A673 (cell line): ENCODE measurements at regions not wholly inside any gene's neighbourhood (a gene's known extent, or its start where the extent isn't known, plus 50 kb on each side); places are given as distances from the start of the nearest gene placed in this dataset.

Experiments
- BruUV-seq: library from RNA; stranded (reverse); fragments of 400-500 nt; replicated peaks from 2 replicates; lab custom pipeline; 2021; lab: Mats Ljungman, UMichigan
- CTCF ChIA-PET: fragments of 300-600 bp; sonication (Branson Sonifier 250); formaldehyde crosslinking; loops from one replicate; lab custom pipeline; 2022; ENCODE audit warnings: antibody characterized with exemption; lab: Charles Lee
- POLR2A ChIA-PET: fragments of 300-600 bp; sonication (Branson Sonifier 250); formaldehyde crosslinking; loops from one replicate; lab custom pipeline; 2022; ENCODE audit warnings: antibody characterized with exemption; ENCODE audit not compliant: low non-redundant PET; lab: Charles Lee
- DNase-seq: peaks from one replicate; pipeline ENCODE4 v3.0.0-alpha.2; 2015; ENCODE audit warnings: low spot score
- H3K27ac ChIP-seq: fragments of 200-600 bp; sonication (generic); 2 replicates; pipeline ENCODE4 v1.5.1; 2016; ENCODE audit warnings: mixed run types, low read depth, mild to moderate bottlenecking, mixed read lengths, antibody characterized with exemption, low read length; ENCODE audit not compliant: poor library complexity, severe bottlenecking
- H3K27me3 ChIP-seq: fragments of 200-600 bp; sonication (generic); replicated peaks from 2 replicates; pipeline ENCODE4 v1.6.1; 2017; ENCODE audit warnings: mixed run types, low read depth, mild to moderate bottlenecking, mixed read lengths, antibody characterized with exemption, low read length; ENCODE audit not compliant: insufficient read depth, poor library complexity
- H3K36me3 ChIP-seq: fragments of 200-600 bp; sonication (generic); 2 replicates; pipeline ENCODE4 v1.6.1; 2016; ENCODE audit warnings: mixed run types, mild to moderate bottlenecking, mixed read lengths, antibody characterized with exemption, low read length; ENCODE audit not compliant: insufficient read depth, poor library complexity, severe bottlenecking
- H3K4me1 ChIP-seq: fragments of 200-600 bp; sonication (generic); 2 replicates; pipeline ENCODE4 v1.6.1; 2017; ENCODE audit warnings: mixed run types, mild to moderate bottlenecking, mixed read lengths, antibody characterized with exemption, low read length; ENCODE audit not compliant: insufficient read depth, poor library complexity, severe bottlenecking
- H3K4me3 ChIP-seq: fragments of 200-600 bp; sonication (generic); 2 replicates; pipeline ENCODE4 v1.5.1; 2016; ENCODE audit warnings: low read depth, mixed run types, mild to moderate bottlenecking, mixed read lengths, low read length; ENCODE audit not compliant: poor library complexity, severe bottlenecking
- H3K9me3 ChIP-seq: fragments of 200-600 bp; sonication (generic); 2 replicates; pipeline ENCODE4 v1.6.1; 2016; ENCODE audit warnings: mixed run types, low read depth, mild to moderate bottlenecking, mixed read lengths, antibody characterized with exemption, low read length; ENCODE audit not compliant: poor library complexity, severe bottlenecking
- EZH2 ChIP-seq: fragments of 200-600 bp; sonication (generic); IDR thresholded peaks from 2 replicates; pipeline ENCODE4 v1.6.1; 2017; ENCODE audit warnings: borderline replicate concordance, low read depth, mild to moderate bottlenecking, mixed read lengths, antibody characterized with exemption, low read length; ENCODE audit not compliant: poor library complexity, severe bottlenecking
- intact Hi-C: fragments of 100-400 bp; cut with micrococcal nuclease; formaldehyde crosslinking; loops from one replicate; pipeline ENCODE4 v1.10.0; 2022; ENCODE audit not compliant: unreplicated experiment
- TF ChIP-seq, protein P1 (sequence below): fragments of 300-800, 200-600 bp; sonication (generic); conservative IDR thresholded peaks from 2 replicates; pipeline ENCODE4 v1.5.1; 2017; ENCODE audit warnings: low read depth, mild to moderate bottlenecking, antibody characterized with exemption, low read length, moderate library complexity, mixed read lengths

DNA sequence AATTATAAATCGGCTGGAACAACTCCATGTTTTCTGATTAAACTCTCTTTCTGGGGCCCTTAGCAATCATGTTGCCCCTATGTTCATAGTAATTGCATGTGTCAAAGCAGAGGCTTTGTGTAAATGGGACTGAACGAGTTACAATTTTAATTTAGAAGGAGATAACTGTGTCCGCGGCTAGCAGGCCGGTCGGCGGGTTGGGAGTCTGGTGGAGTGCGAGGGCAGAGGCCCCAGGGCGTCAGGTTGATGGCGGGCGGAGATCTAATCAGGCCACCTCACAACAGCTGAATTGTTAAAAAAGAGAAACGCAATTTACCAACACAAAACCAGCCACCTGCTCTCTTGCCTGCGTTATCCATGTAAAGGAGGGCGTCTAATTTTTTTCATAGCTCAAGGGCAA lies 134.9 kb upstream of the LPCAT1 start:
- ChIA-PET POLR2A (no interaction called here), CTCF (no interaction called here)
- Histone ChIP-seq H3K9me3 (no peaks in the 10 kb centered on the region), H3K4me3 (no peak overlapping the region), H3K27me3 (peaks cover 3% of the 10 kb centered on the region), H3K27ac (no peak overlapping the region), H3K4me1 (no peaks in the 10 kb centered on the region), H3K36me3 (no peaks in the 10 kb centered on the region)
- intact Hi-C loops, result no loop called here
- TF ChIP-seq, protein P1, sequence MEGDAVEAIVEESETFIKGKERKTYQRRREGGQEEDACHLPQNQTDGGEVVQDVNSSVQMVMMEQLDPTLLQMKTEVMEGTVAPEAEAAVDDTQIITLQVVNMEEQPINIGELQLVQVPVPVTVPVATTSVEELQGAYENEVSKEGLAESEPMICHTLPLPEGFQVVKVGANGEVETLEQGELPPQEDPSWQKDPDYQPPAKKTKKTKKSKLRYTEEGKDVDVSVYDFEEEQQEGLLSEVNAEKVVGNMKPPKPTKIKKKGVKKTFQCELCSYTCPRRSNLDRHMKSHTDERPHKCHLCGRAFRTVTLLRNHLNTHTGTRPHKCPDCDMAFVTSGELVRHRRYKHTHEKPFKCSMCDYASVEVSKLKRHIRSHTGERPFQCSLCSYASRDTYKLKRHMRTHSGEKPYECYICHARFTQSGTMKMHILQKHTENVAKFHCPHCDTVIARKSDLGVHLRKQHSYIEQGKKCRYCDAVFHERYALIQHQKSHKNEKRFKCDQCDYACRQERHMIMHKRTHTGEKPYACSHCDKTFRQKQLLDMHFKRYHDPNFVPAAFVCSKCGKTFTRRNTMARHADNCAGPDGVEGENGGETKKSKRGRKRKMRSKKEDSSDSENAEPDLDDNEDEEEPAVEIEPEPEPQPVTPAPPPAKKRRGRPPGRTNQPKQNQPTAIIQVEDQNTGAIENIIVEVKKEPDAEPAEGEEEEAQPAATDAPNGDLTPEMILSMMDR, result no peak
- TF ChIP-seq EZH2, result no peak
- no peak for DNase-seq
- BruUV-seq, result no TSS peak

DNA sequence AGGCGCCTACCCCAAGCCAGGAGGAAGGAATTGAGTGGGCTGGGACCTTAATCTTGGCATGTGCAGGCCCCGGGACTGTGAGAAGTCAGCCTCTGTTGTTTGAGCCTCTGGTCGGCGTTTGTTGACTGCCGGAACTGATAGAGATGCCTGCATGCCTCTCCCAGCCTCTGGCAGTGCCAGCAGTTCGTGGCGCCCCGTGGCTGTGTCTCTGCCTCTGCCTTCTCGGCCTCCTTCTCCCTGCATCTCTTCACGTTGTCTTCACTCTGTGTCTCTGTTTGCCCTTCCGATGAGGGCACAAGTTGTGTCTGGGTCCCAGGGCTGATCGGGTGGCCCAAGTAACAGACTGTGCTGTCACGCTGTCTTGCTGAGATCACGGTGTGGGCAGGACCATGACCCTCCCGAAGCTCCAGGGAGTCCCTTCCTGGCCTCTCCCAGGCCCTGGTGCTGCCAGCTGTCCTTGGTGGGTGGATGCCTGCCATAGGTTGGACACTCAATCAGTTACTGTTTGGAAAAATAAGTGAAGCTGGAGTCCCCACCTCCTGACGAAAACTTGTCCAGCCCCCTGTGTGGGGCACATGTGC lies 133.5 kb upstream of the LPCAT1 start:
- Histone ChIP-seq H3K4me3 (no peak overlapping the region), H3K27ac (no peak overlapping the region), H3K36me3 (no peaks in the 10 kb centered on the region), H3K4me1 (no peaks in the 10 kb centered on the region), H3K9me3 (no peaks in the 10 kb centered on the region), H3K27me3 (peaks cover 9% of the 10 kb centered on the region)
- ChIA-PET CTCF (interaction anchor here (0.6 kb wide), 1 partner anchor 14 kb away, joined by 4 read pairs; no protein-coding TSS in a partner anchor), POLR2A (no interaction called here)
- BruUV-seq, result no TSS peak
- no peak for TF ChIP-seq EZH2
- intact Hi-C loops, result no loop called here
- DNase-seq, result no peak

DNA sequence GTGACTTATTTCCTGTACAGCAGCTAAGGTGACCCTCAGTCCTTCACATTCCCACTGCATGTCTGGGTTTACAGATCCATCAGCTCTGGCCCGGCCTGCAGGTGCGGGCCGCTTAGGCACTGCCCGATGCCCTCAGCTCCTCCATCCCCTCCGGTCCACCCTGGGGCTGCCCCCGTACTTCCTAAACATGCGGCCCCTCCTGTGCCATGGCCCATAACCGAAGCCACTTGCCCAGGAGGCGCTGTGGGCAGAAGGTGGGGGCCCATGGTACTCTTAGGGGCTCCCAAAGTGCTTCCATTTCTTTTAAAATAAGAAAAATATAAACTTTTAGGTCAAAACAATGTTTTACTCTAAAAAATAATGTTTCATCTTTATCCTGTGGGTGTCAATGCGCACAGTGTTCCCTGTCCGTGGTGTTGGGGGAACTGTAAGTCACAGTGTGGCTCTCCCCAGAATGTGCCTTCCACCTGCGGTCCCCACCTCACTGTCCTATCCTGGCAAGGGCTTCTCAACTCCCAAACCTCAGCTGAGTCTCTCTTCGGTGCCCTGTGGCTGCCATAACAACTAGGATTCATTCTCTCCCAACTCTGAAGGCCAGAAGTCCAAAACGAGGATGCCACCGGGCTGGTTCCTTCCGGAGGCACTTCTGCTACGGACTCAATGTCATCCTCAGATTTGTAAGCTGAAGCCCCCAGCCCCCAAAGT lies 132.7 kb upstream of the LPCAT1 start:
- no peak for TF ChIP-seq EZH2
- TF ChIP-seq, protein P1, result no peak
- DNase-seq, result no peak
- Histone ChIP-seq H3K4me3 (no peak overlapping the region), H3K4me1 (no peaks in the 10 kb centered on the region), H3K27ac (no peak overlapping the region), H3K9me3 (no peaks in the 10 kb centered on the region), H3K36me3 (no peaks in the 10 kb centered on the region), H3K27me3 (peaks cover 9% of the 10 kb centered on the region)
- ChIA-PET POLR2A (no interaction called here), CTCF (interaction anchor here (0.6 kb wide), 1 partner anchor 13 kb away, joined by 4 read pairs; no protein-coding TSS in a partner anchor)
- BruUV-seq, result no TSS peak
- intact Hi-C loops, result no loop called here
